GM12878 (cell line): ENCODE measurements at regions not wholly inside any gene's neighbourhood (a gene's known extent, or its start where the extent isn't known, plus 50 kb on each side); places are given as distances from the start of the nearest gene placed in this dataset.

ENCODE experiments used
- CTCF ChIP-seq, 3 experiments: IDR thresholded peaks in 2 of 3; conservative IDR thresholded peaks in 1 of 3; 2 replicates each; pipeline ENCODE4 v1.5.1; 2011; ENCODE audit warnings: low read depth in 3 of 3, low read length in 3 of 3, mild to moderate bottlenecking in 3 of 3, control low read depth in 2 of 3, moderate library complexity in 2 of 3, inconsistent platforms in 1 of 3, mixed read lengths in 1 of 3; ENCODE audit not compliant: control insufficient read depth in 2 of 3, insufficient read depth in 1 of 3; ENCODE audit errors: extremely low read depth in 1 of 3
- EP300 ChIP-seq, 2 experiments: fragments of 150-350 bp in 1 of 2; IDR thresholded peaks; 2 replicates each; pipeline ENCODE4 v1.6.1; 2011 to 2012; ENCODE audit warnings: low read depth in 2 of 2, low read length in 2 of 2, borderline replicate concordance in 1 of 2, improper control_type of control experiment in 1 of 2, inconsistent platforms in 1 of 2; ENCODE audit not compliant: control insufficient read depth in 1 of 2
- EZH2 ChIP-seq: IDR thresholded peaks from 2 replicates; pipeline ENCODE4 v1.6.1; 2012; ENCODE audit warnings: low read depth, mild to moderate bottlenecking, control low read depth, inconsistent platforms, low read length, borderline replicate concordance; ENCODE audit not compliant: control insufficient read depth
- STAT3 ChIP-seq: IDR thresholded peaks from 2 replicates; pipeline ENCODE4 v1.6.1; 2011; ENCODE audit warnings: low read depth, low read length, improper control_type of control experiment
- TBL1XR1 ChIP-seq: IDR thresholded peaks from 2 replicates; pipeline ENCODE4 v1.6.1; 2012; ENCODE audit warnings: low read depth, low read length, improper control_type of control experiment
- ZNF207 ChIP-seq: fragments of 450-650 bp; IDR thresholded peaks from 2 replicates; pipeline ENCODE4 v1.6.1; 2014; ENCODE audit warnings: antibody characterized with exemption, mild to moderate bottlenecking, borderline replicate concordance
- ZNF384 ChIP-seq: IDR thresholded peaks from 2 replicates; pipeline ENCODE4 v1.6.1; 2012; ENCODE audit warnings: low read depth, mild to moderate bottlenecking, low read length, improper control_type of control experiment, borderline replicate concordance
- TF ChIP-seq, protein P1 (sequence below): IDR thresholded peaks from 2 replicates; pipeline ENCODE4 v1.6.1; 2012; ENCODE audit warnings: mild to moderate bottlenecking, low read depth, low read length
- TF ChIP-seq, protein P2 (sequence below): IDR thresholded peaks from 2 replicates; pipeline ENCODE4 v1.6.1; 2011; ENCODE audit warnings: low read depth, low read length, improper control_type of control experiment, borderline replicate concordance

DNA sequence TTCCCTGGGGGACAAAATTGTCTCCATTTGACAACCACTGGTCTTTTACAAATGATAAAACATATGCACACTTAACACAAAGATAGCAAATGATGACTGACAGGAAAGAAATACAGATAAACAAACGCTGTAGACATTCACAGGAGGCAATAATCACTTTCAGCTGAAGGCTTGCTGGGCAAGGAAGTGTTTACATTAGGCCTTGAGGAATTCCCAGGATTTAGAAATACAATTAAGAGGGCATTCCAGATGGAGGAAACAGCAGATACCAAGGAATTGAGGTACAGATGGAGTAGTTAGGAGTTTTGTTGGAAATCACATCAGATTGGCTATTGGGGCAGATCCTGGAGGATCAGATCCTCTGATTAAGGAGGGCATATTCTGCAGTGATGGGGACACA lies 93.9 kb downstream of the DYRK2 start:
- TF ChIP-seq EZH2 (no peak), CTCF (IDR thresholded peaks at IDR 0.05 in 2 of 3, conservative IDR thresholded peaks at IDR 0.05 in 1 of 3; ENCODE audit: control insufficient read depth in 2 of 3, extremely low read depth in 1 of 3, insufficient read depth in 1 of 3, low read depth in 3 of 3, low read length in 3 of 3) (no peak), STAT3 (no peak), EP300 (IDR thresholded peaks at IDR 0.05; ENCODE audit: borderline replicate concordance in 1 of 2, control insufficient read depth in 1 of 2, low read depth in 2 of 2, low read length in 2 of 2) (no peak), ZNF384 (no peak), ZNF207 (no peak), TBL1XR1 (no peak)
- TF ChIP-seq, protein P1, sequence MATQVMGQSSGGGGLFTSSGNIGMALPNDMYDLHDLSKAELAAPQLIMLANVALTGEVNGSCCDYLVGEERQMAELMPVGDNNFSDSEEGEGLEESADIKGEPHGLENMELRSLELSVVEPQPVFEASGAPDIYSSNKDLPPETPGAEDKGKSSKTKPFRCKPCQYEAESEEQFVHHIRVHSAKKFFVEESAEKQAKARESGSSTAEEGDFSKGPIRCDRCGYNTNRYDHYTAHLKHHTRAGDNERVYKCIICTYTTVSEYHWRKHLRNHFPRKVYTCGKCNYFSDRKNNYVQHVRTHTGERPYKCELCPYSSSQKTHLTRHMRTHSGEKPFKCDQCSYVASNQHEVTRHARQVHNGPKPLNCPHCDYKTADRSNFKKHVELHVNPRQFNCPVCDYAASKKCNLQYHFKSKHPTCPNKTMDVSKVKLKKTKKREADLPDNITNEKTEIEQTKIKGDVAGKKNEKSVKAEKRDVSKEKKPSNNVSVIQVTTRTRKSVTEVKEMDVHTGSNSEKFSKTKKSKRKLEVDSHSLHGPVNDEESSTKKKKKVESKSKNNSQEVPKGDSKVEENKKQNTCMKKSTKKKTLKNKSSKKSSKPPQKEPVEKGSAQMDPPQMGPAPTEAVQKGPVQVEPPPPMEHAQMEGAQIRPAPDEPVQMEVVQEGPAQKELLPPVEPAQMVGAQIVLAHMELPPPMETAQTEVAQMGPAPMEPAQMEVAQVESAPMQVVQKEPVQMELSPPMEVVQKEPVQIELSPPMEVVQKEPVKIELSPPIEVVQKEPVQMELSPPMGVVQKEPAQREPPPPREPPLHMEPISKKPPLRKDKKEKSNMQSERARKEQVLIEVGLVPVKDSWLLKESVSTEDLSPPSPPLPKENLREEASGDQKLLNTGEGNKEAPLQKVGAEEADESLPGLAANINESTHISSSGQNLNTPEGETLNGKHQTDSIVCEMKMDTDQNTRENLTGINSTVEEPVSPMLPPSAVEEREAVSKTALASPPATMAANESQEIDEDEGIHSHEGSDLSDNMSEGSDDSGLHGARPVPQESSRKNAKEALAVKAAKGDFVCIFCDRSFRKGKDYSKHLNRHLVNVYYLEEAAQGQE, result no peak
- TF ChIP-seq, protein P2, sequence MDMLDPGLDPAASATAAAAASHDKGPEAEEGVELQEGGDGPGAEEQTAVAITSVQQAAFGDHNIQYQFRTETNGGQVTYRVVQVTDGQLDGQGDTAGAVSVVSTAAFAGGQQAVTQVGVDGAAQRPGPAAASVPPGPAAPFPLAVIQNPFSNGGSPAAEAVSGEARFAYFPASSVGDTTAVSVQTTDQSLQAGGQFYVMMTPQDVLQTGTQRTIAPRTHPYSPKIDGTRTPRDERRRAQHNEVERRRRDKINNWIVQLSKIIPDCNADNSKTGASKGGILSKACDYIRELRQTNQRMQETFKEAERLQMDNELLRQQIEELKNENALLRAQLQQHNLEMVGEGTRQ, result no peak
